Immature natural killer cell (primary cell): ENCODE measurements at regions not wholly inside any gene's neighbourhood (a gene's known extent, or its start where the extent isn't known, plus 50 kb on each side); places are given as distances from the start of the nearest gene placed in this dataset.

Source experiments
- DNase-seq, 3 donors: peaks; one replicate each; pipeline ENCODE4 v3.0.0; 2022; ENCODE audit warnings: mixed read lengths in 1 of 3
- H3K27ac Mint-ChIP-seq, 6 donors: one replicate each; pipeline ENCODE4 v1.8.0; 2020; ENCODE audit warnings: mixed read lengths in 6 of 6, mild to moderate bottlenecking in 5 of 6, inconsistent platforms in 4 of 6, moderate library complexity in 3 of 6
- H3K27me3 Mint-ChIP-seq, 3 donors: one replicate each; pipeline ENCODE4 v1.8.0; 2020 to 2021; ENCODE audit warnings: low read depth in 3 of 3, mild to moderate bottlenecking in 3 of 3, mixed read lengths in 3 of 3, moderate library complexity in 3 of 3, inconsistent platforms in 1 of 3
- H3K36me3 Mint-ChIP-seq, 3 donors: one replicate each; pipeline ENCODE4 v1.8.0; 2020; ENCODE audit warnings: mixed read lengths in 3 of 3, inconsistent platforms in 2 of 3, mild to moderate bottlenecking in 2 of 3
- H3K4me1 Mint-ChIP-seq, 2 donors: one replicate each; pipeline ENCODE4 v1.8.0; 2020; ENCODE audit warnings: inconsistent platforms in 2 of 2, mild to moderate bottlenecking in 2 of 2, mixed read lengths in 2 of 2, moderate library complexity in 1 of 2
- H3K4me3 Mint-ChIP-seq, 5 donors: one replicate each; pipeline ENCODE4 v1.8.0; 2020; ENCODE audit warnings: mild to moderate bottlenecking in 5 of 5, mixed read lengths in 5 of 5, inconsistent platforms in 3 of 5, moderate library complexity in 3 of 5
- H3K9me3 Mint-ChIP-seq, 6 donors: one replicate each; pipeline ENCODE4 v1.8.0; 2020; ENCODE audit warnings: mild to moderate bottlenecking in 6 of 6, mixed read lengths in 6 of 6, inconsistent platforms in 4 of 6, moderate library complexity in 3 of 6

- Mint-ChIP-seq H3K27ac (no peak overlapping the region), H3K36me3 (no peaks in the 10 kb centered on the region), H3K27me3 (peaks cover 0 to 7% (median 6%) of the 10 kb centered on the region in 3 donors), H3K9me3 (no peaks in the 10 kb centered on the region), H3K4me1 (no peaks in the 10 kb centered on the region), H3K4me3 (no peak overlapping the region)
- no peak for DNase-seq
These were observed 137.8 kb upstream of the FRMD6 start for GRCh38 chr14:51513933-51514332.

- H3K9me3 Mint-ChIP-seq: no peaks in the 10 kb centered on the region
- H3K4me1 Mint-ChIP-seq: no peaks in the 10 kb centered on the region
- H3K27ac Mint-ChIP-seq: no peak overlapping the region
These were observed 136.1 kb upstream of the FRMD6 start for GRCh38 chr14:51515611-51516010.

GRCh38 chr14:51516706-51517395, 134.9 kb upstream of the FRMD6 start:
- no peaks in the 10 kb centered on the region for H3K4me1 Mint-ChIP-seq
- H3K4me3 Mint-ChIP-seq: no peak overlapping the region
- H3K27me3 Mint-ChIP-seq: peaks cover 0 to 10% (median 7%) of the 10 kb centered on the region in 3 donors
- no peaks in the 10 kb centered on the region for H3K9me3 Mint-ChIP-seq
- H3K36me3 Mint-ChIP-seq: no peaks in the 10 kb centered on the region
- DNase-seq: no peak
- no peak overlapping the region for H3K27ac Mint-ChIP-seq

More at GRCh38 chr14:51515611-51516010, 136.1 kb upstream of the FRMD6 start:
- no peak for DNase-seq
- no peak overlapping the region for H3K4me3 Mint-ChIP-seq
- no peaks in the 10 kb centered on the region for H3K36me3 Mint-ChIP-seq
- peaks cover 0 to 9% (median 7%) of the 10 kb centered on the region in 3 donors for H3K27me3 Mint-ChIP-seq

- peaks cover 0 to 10% (median 4%) of the 10 kb centered on the region in 3 donors for H3K27me3 Mint-ChIP-seq
- no peaks in the 10 kb centered on the region for H3K9me3 Mint-ChIP-seq
- no peaks in the 10 kb centered on the region for H3K4me1 Mint-ChIP-seq
These were observed 133.4 kb upstream of the FRMD6 start for GRCh38 chr14:51518280-51518679.

GRCh38 chr14:51518711-51519110, 133.0 kb upstream of the FRMD6 start:
- Mint-ChIP-seq H3K36me3 (no peaks in the 10 kb centered on the region), H3K9me3 (no peaks in the 10 kb centered on the region), H3K4me3 (no peak overlapping the region), H3K4me1 (no peaks in the 10 kb centered on the region), H3K27me3 (peaks cover 0 to 10% (median 4%) of the 10 kb centered on the region in 3 donors), H3K27ac (no peak overlapping the region)
- no peak for DNase-seq

More at GRCh38 chr14:51518280-51518679, 133.4 kb upstream of the FRMD6 start:
- H3K36me3 Mint-ChIP-seq: no peaks in the 10 kb centered on the region
- H3K27ac Mint-ChIP-seq: no peak overlapping the region
- no peak overlapping the region for H3K4me3 Mint-ChIP-seq
- DNase-seq: no peak

- no peaks in the 10 kb centered on the region for H3K9me3 Mint-ChIP-seq
- H3K36me3 Mint-ChIP-seq: no peaks in the 10 kb centered on the region
- no peak overlapping the region for H3K27ac Mint-ChIP-seq
- H3K27me3 Mint-ChIP-seq: peaks cover 0 to 10% (median 4%) of the 10 kb centered on the region in 3 donors
- no peaks in the 10 kb centered on the region for H3K4me1 Mint-ChIP-seq
- no peak for DNase-seq
- no peak overlapping the region for H3K4me3 Mint-ChIP-seq
These were observed 131.6 kb upstream of the FRMD6 start for GRCh38 chr14:51520087-51520486.

GRCh38 chr14:51521764-51522163, 129.9 kb upstream of the FRMD6 start:
- Mint-ChIP-seq H3K4me1 (no peaks in the 10 kb centered on the region), H3K4me3 (no peak overlapping the region), H3K36me3 (no peaks in the 10 kb centered on the region), H3K27me3 (peaks cover 0 to 15% (median 2%) of the 10 kb centered on the region in 3 donors), H3K27ac (no peak overlapping the region), H3K9me3 (no peaks in the 10 kb centered on the region)
- no peak for DNase-seq

- Mint-ChIP-seq H3K36me3 (no peaks in the 10 kb centered on the region), H3K27me3 (peaks cover 0 to 11% (median 2%) of the 10 kb centered on the region in 3 donors)
These were observed 128.5 kb upstream of the FRMD6 start for GRCh38 chr14:51523243-51523642.

GRCh38 chr14:51525739-51526138, 126.0 kb upstream of the FRMD6 start:
- no peak for DNase-seq
- Mint-ChIP-seq H3K4me3 (no peak overlapping the region), H3K36me3 (no peaks in the 10 kb centered on the region), H3K9me3 (no peaks in the 10 kb centered on the region), H3K27ac (no peak overlapping the region), H3K27me3 (peaks cover 2 to 8% (median 2%) of the 10 kb centered on the region in 3 donors), H3K4me1 (no peaks in the 10 kb centered on the region)

More at GRCh38 chr14:51523243-51523642, 128.5 kb upstream of the FRMD6 start:
- no peak for DNase-seq
- Mint-ChIP-seq H3K4me1 (no peaks in the 10 kb centered on the region), H3K27ac (no peak overlapping the region), H3K9me3 (no peaks in the 10 kb centered on the region), H3K4me3 (no peak overlapping the region)

- no peak overlapping the region for H3K4me3 Mint-ChIP-seq
- no peak for DNase-seq
- H3K4me1 Mint-ChIP-seq: no peaks in the 10 kb centered on the region
- H3K27ac Mint-ChIP-seq: no peak overlapping the region
- peaks cover 2 to 5% (median 2%) of the 10 kb centered on the region in 3 donors for H3K27me3 Mint-ChIP-seq
- H3K36me3 Mint-ChIP-seq: no peaks in the 10 kb centered on the region
- no peaks in the 10 kb centered on the region for H3K9me3 Mint-ChIP-seq
These were observed 124.6 kb upstream of the FRMD6 start for GRCh38 chr14:51527073-51527472.

GRCh38 chr14:51529736-51530135, 122.0 kb upstream of the FRMD6 start:
- Mint-ChIP-seq H3K36me3 (no peaks in the 10 kb centered on the region), H3K4me1 (no peaks in the 10 kb centered on the region), H3K4me3 (no peak overlapping the region), H3K9me3 (no peaks in the 10 kb centered on the region), H3K27ac (no peak overlapping the region), H3K27me3 (peaks cover 2 to 5% (median 2%) of the 10 kb centered on the region in 3 donors)
- no peak for DNase-seq

- Mint-ChIP-seq H3K4me1 (no peaks in the 10 kb centered on the region), H3K36me3 (no peaks in the 10 kb centered on the region), H3K27me3 (peaks cover 0 to 2% (median 1%) of the 10 kb centered on the region in 3 donors), H3K4me3 (no peak overlapping the region), H3K27ac (no peak overlapping the region), H3K9me3 (peaks cover 0 to 2% (median 0%) of the 10 kb centered on the region in 6 donors)
- no peak for DNase-seq
These were observed 118.5 kb upstream of the FRMD6 start for GRCh38 chr14:51533160-51533559.

GRCh38 chr14:51533872-51534553, 117.7 kb upstream of the FRMD6 start:
- no peaks in the 10 kb centered on the region for H3K36me3 Mint-ChIP-seq
- H3K9me3 Mint-ChIP-seq: peaks cover 0 to 2% (median 0%) of the 10 kb centered on the region in 6 donors
- no peak overlapping the region for H3K4me3 Mint-ChIP-seq
- no peak for DNase-seq
- H3K4me1 Mint-ChIP-seq: no peaks in the 10 kb centered on the region
- H3K27me3 Mint-ChIP-seq: peaks cover 1 to 3% (median 1%) of the 10 kb centered on the region in 3 donors
- no peak overlapping the region for H3K27ac Mint-ChIP-seq

GRCh38 chr14:51534610-51535011, 117.1 kb upstream of the FRMD6 start:
- peaks cover 1 to 5% (median 2%) of the 10 kb centered on the region in 3 donors for H3K27me3 Mint-ChIP-seq
- no peak overlapping the region for H3K4me3 Mint-ChIP-seq
- no peaks in the 10 kb centered on the region for H3K36me3 Mint-ChIP-seq
- peaks cover 0 to 2% (median 0%) of the 10 kb centered on the region in 6 donors for H3K9me3 Mint-ChIP-seq
- H3K27ac Mint-ChIP-seq: no peak overlapping the region
- no peaks in the 10 kb centered on the region for H3K4me1 Mint-ChIP-seq
- no peak for DNase-seq
